ENCODE measurements at regions not wholly inside any gene's neighbourhood (a gene's known extent, or its start where the extent isn't known, plus 50 kb on each side); places are given as distances from the start of the nearest gene placed in this dataset.
"Not testable (repeated sequence)": the region's sequence is repeated elsewhere in the genome, so short reads cannot be mapped to it uniquely, and the experiment has no call there.

DNA sequence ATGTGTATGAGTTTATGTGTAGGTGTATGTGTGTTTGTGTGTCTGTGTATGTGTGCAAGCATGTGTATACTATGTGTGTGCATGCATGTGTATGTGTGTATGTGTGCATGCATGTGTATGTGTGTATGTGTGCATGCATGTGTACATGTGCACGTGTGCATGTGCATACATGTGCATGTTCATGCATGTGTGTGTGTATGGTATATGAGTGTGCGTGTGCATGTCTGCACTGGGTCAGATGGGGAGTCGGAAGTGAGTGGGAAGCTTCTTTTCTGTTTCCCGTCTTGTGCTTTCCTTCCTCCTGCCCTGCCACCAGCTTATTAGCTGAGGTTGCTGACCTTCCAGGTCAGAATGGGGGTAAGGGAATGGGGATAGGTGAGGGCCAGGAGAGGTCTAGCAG is 174.7 kb downstream of the MAP2K4 start:
- DNase-seq (ENCODE audit: low spot score) = no peak
- in situ Hi-C loops (cut with MboI; ENCODE audit: low pct_unique_long_range_greater_than_20kb, low sequenced_read_pairs, unreplicated experiment) = loop anchor here (25.0 kb wide), 1 partner anchor 817 kb away; the partner anchor contains the start of gene ELAC2
- TF ChIP-seq, protein P1, sequence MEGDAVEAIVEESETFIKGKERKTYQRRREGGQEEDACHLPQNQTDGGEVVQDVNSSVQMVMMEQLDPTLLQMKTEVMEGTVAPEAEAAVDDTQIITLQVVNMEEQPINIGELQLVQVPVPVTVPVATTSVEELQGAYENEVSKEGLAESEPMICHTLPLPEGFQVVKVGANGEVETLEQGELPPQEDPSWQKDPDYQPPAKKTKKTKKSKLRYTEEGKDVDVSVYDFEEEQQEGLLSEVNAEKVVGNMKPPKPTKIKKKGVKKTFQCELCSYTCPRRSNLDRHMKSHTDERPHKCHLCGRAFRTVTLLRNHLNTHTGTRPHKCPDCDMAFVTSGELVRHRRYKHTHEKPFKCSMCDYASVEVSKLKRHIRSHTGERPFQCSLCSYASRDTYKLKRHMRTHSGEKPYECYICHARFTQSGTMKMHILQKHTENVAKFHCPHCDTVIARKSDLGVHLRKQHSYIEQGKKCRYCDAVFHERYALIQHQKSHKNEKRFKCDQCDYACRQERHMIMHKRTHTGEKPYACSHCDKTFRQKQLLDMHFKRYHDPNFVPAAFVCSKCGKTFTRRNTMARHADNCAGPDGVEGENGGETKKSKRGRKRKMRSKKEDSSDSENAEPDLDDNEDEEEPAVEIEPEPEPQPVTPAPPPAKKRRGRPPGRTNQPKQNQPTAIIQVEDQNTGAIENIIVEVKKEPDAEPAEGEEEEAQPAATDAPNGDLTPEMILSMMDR (IDR thresholded peaks at IDR 0.05; ENCODE audit: extremely low read depth, insufficient read depth, missing control alignments) = no peak

DNA sequence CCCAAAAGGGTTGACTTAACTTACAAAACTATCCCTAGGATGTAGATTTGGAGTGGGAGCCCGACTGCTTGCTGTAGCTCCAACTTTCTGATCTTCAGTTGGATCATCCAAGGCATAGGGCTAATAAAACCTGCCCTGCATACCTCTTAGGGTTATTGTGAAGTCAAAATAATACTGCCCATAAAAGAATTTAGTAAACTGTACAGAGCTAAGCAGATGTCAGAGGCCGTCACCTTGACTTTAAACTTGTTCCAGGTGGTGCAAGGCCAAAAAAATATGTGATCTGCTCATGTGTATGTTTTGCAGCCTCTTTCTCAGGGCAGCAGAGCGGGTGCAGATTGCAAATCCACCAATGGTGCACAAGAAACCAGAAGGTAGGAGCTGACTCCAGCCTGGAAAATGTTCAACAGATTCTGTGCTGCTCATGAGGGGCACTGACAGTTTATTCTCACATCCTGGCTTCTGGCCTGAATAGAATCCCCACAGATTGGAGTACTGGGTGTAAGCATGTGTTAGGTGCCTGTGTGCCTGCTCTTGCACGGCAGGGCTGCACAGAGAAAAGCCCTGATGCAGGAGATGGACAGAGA is 180.7 kb downstream of the MAP2K4 start:
- TF ChIP-seq, protein P1 (IDR thresholded peaks at IDR 0.05; ENCODE audit: extremely low read depth, insufficient read depth, missing control alignments) = no peak
- in situ Hi-C loops (cut with MboI; ENCODE audit: low pct_unique_long_range_greater_than_20kb, low sequenced_read_pairs, unreplicated experiment) = no loop called here
- no peak for DNase-seq (ENCODE audit: low spot score)

DNA sequence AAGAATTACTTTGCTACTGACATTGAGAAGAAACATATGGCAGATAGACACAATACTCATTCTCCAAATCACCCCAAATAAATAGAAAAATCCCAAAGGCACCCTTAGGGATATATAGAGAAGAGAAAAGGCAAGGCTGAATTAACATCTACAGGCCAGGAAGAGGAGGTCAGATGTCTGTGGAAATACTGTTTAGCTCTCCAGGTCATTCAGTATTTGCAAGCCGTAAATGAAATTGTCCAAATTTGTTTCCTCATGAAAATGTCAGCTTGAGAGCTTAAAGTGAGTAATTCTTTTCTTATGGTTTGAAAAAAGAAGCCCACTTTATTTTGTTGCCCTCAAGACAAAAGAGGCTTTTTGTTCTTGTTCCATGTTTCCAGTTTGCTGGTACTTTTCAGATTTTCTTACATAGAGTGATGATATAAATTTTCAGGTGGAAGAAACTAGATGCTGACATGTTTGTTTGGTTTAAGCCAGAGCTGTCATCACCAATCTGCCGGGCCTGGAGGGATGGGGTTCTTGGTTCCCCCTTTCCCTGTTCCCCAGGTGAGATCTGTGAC is 189.0 kb downstream of the MAP2K4 start:
- TF ChIP-seq, protein P1 (IDR thresholded peaks at IDR 0.05; ENCODE audit: extremely low read depth, insufficient read depth, missing control alignments) = no peak
- in situ Hi-C loops (cut with MboI; ENCODE audit: low pct_unique_long_range_greater_than_20kb, low sequenced_read_pairs, unreplicated experiment) = no loop called here
- DNase-seq (ENCODE audit: low spot score) = no peak

DNA sequence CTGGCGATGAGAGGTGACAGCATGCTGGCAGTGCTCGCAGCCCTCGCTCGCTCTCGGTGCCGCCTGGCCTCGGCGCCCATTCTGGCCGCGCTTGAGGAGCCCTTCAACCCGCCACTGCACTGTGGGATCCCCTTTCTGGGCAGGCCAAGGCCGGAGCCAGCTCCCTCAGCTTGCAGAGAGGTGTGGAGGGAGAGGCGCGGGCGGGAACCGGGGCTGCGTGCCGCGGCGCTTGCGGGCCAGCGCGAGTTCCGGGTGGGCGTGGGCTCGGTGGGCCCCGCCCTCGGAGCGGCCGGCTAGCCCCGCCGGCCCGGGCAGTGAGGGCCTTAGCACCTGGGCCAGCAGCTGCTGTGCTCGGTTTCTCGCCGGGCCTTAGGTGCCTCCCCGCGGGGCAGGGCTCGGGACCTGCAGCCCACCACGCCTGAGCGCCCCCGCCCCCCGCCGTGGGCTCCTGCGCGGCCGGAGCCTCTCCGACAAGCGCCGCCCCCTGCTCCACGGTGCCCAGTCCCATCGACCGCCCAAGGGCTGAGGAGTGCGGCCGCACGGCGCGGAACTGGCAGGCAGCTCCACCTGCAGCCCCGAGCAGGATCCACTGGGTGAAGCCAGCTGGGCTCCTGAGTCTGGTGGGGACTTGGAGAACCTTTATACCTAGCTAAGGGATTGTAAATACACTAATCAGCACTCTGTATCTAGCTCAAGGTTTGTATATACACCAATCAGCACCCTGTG is 200.2 kb downstream of the MAP2K4 start:
- DNase-seq (ENCODE audit: low spot score); in situ Hi-C loops (cut with MboI; ENCODE audit: low pct_unique_long_range_greater_than_20kb, low sequenced_read_pairs, unreplicated experiment): not testable (repeated sequence)

DNA sequence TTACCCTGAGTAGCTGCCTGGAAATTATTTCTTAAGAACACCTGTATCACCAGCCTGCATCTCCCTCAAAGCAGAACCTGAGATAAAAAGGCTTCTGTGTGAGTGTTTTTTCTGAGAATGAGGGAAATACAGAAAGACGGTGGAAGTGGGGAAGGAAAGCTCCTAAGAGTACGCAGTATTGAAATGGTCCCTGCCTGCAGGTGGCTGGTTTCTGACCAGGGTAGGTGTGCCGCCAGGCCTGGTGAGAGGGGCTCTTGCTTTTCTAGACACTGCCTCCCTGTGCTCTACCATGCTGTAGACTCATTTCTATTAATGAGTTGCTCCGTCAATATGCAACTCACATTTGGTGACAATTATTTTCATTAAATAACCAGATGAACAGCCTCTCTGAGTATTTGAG is 201.7 kb downstream of the MAP2K4 start:
- in situ Hi-C loops (cut with MboI; ENCODE audit: low pct_unique_long_range_greater_than_20kb, low sequenced_read_pairs, unreplicated experiment) = no loop called here
- TF ChIP-seq, protein P1 (IDR thresholded peaks at IDR 0.05; ENCODE audit: extremely low read depth, insufficient read depth, missing control alignments) = no peak
- no peak for DNase-seq (ENCODE audit: low spot score)

DNA sequence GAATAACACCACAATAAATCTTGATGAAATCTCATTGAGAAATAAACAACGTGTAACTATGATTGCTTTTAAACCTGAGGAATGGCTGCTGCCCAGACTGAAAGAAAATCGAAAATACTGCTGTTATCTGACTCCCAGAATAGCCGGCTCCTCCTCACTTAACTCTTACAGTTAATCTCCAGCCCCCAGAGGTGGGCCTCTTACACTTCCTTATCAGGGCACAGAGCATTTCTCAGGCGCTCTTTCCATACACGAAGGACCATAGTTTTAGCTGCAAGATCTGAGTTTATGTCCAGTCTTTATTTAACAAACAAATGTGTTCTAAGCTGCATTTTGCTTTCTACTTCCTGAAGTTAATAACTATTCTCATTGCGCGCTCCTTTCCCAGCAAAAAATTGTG is 206.9 kb downstream of the MAP2K4 start:
- TF ChIP-seq, protein P1 (IDR thresholded peaks at IDR 0.05; ENCODE audit: extremely low read depth, insufficient read depth, missing control alignments) = no peak
- no peak for DNase-seq (ENCODE audit: low spot score)
- in situ Hi-C loops (cut with MboI; ENCODE audit: low pct_unique_long_range_greater_than_20kb, low sequenced_read_pairs, unreplicated experiment) = no loop called here

DNA sequence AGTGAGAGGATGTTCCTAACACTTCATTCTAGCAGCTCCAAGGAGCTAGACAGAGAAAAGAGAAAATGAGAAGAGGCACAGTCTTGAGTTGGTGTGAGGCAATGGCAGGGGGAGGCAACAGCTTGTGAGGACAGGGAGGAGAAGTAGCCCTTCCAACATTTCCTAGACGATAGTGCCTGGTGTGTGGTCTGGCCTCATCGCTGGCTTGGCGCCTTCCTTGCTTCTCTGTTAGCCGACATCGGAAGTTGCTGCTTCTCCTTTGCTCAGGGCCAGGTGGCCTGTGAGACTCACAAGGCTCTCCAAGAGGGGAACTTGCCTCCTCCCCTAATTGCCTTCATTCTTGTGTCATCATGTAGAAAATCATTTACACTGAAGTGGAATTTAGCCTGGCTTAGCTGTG is 208.7 kb downstream of the MAP2K4 start:
- no peak for DNase-seq (ENCODE audit: low spot score)
- TF ChIP-seq, protein P1 (IDR thresholded peaks at IDR 0.05; ENCODE audit: extremely low read depth, insufficient read depth, missing control alignments) = no peak
- in situ Hi-C loops (cut with MboI; ENCODE audit: low pct_unique_long_range_greater_than_20kb, low sequenced_read_pairs, unreplicated experiment) = no loop called here
